ENCODE measurements at regions not wholly inside any gene's neighbourhood (a gene's known extent, or its start where the extent isn't known, plus 50 kb on each side); places are given as distances from the start of the nearest gene placed in this dataset.

DNA sequence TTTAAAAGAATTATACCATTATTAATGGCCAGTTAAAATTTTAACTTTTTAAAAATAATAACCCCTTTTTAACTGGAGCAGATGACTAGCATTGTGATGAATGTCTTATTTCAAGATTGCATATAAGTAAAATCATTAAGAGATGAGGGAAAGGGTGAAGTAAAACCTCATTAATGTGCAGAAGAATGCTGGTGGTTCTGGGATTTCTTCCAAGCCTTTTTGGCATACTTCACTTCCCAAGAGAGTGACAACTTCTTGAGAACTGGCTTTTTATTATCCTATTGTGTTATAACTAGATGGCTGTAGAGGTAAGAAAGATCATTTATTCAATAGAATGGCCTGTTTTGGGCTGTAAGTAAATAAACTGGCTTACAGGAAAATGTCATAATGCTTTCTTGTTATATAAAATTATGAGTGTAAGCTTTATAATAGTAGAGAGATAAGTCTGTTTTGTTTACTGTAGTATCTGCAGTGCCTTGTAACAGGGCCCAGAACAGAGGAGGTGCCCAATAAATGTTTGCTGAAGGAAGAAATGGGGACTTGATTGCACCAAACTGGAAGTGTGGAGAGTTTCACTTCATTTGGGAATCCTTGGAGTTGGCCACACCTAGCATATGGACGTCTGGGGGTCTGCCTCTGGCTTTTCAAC is 242.9 kb upstream of the PITX2 start:
- H2AFZ ChIP-seq (ENCODE audit: low read depth, low read length) = no peak overlapping the region
- TF ChIP-seq POLR2AphosphoS5 (IDR thresholded peaks at IDR 0.05; ENCODE audit: insufficient read depth, low read depth, low read length) (no peak), JUN (IDR thresholded peaks at IDR 0.05; ENCODE audit: borderline replicate concordance, insufficient read depth, insufficient read length, low read depth) (no peak), MYC (IDR thresholded peaks at IDR 0.05; ENCODE audit: low read depth, low read length) (no peak), POLR2A (IDR thresholded peaks at IDR 0.05; ENCODE audit: low read depth, low read length) (no peak), EZH2 (IDR thresholded peaks at IDR 0.05; ENCODE audit: borderline replicate concordance, low read depth, low read length, severe bottlenecking) (no peak)
- TF ChIP-seq, protein P1, sequence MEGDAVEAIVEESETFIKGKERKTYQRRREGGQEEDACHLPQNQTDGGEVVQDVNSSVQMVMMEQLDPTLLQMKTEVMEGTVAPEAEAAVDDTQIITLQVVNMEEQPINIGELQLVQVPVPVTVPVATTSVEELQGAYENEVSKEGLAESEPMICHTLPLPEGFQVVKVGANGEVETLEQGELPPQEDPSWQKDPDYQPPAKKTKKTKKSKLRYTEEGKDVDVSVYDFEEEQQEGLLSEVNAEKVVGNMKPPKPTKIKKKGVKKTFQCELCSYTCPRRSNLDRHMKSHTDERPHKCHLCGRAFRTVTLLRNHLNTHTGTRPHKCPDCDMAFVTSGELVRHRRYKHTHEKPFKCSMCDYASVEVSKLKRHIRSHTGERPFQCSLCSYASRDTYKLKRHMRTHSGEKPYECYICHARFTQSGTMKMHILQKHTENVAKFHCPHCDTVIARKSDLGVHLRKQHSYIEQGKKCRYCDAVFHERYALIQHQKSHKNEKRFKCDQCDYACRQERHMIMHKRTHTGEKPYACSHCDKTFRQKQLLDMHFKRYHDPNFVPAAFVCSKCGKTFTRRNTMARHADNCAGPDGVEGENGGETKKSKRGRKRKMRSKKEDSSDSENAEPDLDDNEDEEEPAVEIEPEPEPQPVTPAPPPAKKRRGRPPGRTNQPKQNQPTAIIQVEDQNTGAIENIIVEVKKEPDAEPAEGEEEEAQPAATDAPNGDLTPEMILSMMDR (IDR thresholded peaks at IDR 0.05; ENCODE audit: extremely low read depth in 1 of 2, insufficient read depth in 1 of 2, low read depth in 1 of 2, low read length in 2 of 2) = no peak
- TF ChIP-seq, protein P2, sequence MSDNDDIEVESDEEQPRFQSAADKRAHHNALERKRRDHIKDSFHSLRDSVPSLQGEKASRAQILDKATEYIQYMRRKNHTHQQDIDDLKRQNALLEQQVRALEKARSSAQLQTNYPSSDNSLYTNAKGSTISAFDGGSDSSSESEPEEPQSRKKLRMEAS (IDR thresholded peaks at IDR 0.05; ENCODE audit: insufficient read depth, insufficient read length) = no peak
- H3K79me2 ChIP-seq (ENCODE audit: control insufficient read depth, insufficient read depth, low read length) = no peaks in the 10 kb centered on the region
- no peaks in the 10 kb centered on the region for H3K27me3 ChIP-seq (ENCODE audit: control insufficient read depth in 2 of 2, insufficient read depth in 2 of 2, low read length in 2 of 2)
- intact Hi-C loops (cut with micrococcal nuclease) = no loop called here
- FAIRE-seq = no peak
- H3K4me2 ChIP-seq (ENCODE audit: insufficient read depth, low read length) = no peak overlapping the region
- no peaks in the 10 kb centered on the region for H3K9me1 ChIP-seq (replicated peaks; ENCODE audit: control insufficient read depth, extremely low read depth, insufficient read depth, low read length)
- no peak overlapping the region for H3K4me3 ChIP-seq (replicated peaks in 1 of 3; ENCODE audit: insufficient read depth in 1 of 3, low read depth in 1 of 3, low read length in 3 of 3)
- BruUV-seq (replicated peaks) = no TSS peak
- no peak for DNase-seq (ENCODE audit: low read depth, low spot score)
- no peaks in the 10 kb centered on the region for H4K20me1 ChIP-seq (replicated peaks; ENCODE audit: control insufficient read depth, extremely low read depth, insufficient read depth, low read length)
- no peak overlapping the region for H3K27ac ChIP-seq (ENCODE audit: insufficient read depth, low read depth, low read length)
- CTCF ChIA-PET = no interaction called here
- POLR2A ChIA-PET = no interaction called here
- dilution Hi-C loops (cut with MboI; ENCODE audit: extremely low pct_ligation_motif_present, low sequenced_read_pairs) = no loop called here
- H3K4me1 ChIP-seq (ENCODE audit: control insufficient read depth, extremely low read depth, insufficient read depth, low read length) = peaks cover 3% of the 10 kb centered on the region
- no peaks in the 10 kb centered on the region for H3K9me3 ChIP-seq (replicated peaks; ENCODE audit: control insufficient read depth, insufficient read depth, low read length)
- H3K36me3 ChIP-seq (ENCODE audit: control insufficient read depth in 2 of 2, extremely low read depth in 1 of 2, insufficient read depth in 2 of 2, low read length in 2 of 2) = no peaks in the 10 kb centered on the region
- no peak overlapping the region for H3K9ac ChIP-seq (replicated peaks; ENCODE audit: extremely low read depth, insufficient read depth, low read length)

Data from endothelial cell of umbilical vein (primary cell).